ENCODE measurements at regions not wholly inside any gene's neighbourhood (a gene's known extent, or its start where the extent isn't known, plus 50 kb on each side); places are given as distances from the start of the nearest gene placed in this dataset.

- Histone ChIP-seq H3K27me3 (ENCODE audit: insufficient read depth, poor library complexity, severe bottlenecking) (no peaks in the 10 kb centered on the region), H3K4me3 (replicated peaks; ENCODE audit: insufficient read depth, low read length) (no peak overlapping the region), H3K27ac (replicated peaks) (no peak overlapping the region)
- no peak for TF ChIP-seq POLR2AphosphoS5 (IDR thresholded peaks at IDR 0.05; ENCODE audit: low read depth)
- no peak for TF ChIP-seq SPI1 (IDR thresholded peaks at IDR 0.05; ENCODE audit: borderline replicate concordance, low read depth)
- no peak for TF ChIP-seq CTCF (IDR thresholded peaks at IDR 0.05; ENCODE audit: insufficient read depth, low read length)
- no peak for TF ChIP-seq REST (IDR thresholded peaks at IDR 0.05; ENCODE audit: insufficient replicate concordance, low read depth)
- no peak for TF ChIP-seq GABPA (IDR thresholded peaks at IDR 0.05; ENCODE audit: low read depth)
- no peak for DNase-seq (ENCODE audit: low read depth in 1 of 2, low spot score in 1 of 2)
Observed at GRCh38 chr5:58183786-58184085, 276.1 kb downstream of the PLK2 start.

- H3K27ac ChIP-seq (replicated peaks), result no peak overlapping the region
- H3K4me3 ChIP-seq (replicated peaks; ENCODE audit: insufficient read depth, low read length), result no peak overlapping the region
- TF ChIP-seq SPI1 (IDR thresholded peaks at IDR 0.05; ENCODE audit: borderline replicate concordance, low read depth) (no peak), POLR2AphosphoS5 (IDR thresholded peaks at IDR 0.05; ENCODE audit: low read depth) (no peak), REST (IDR thresholded peaks at IDR 0.05; ENCODE audit: insufficient replicate concordance, low read depth) (no peak), CTCF (IDR thresholded peaks at IDR 0.05; ENCODE audit: insufficient read depth, low read length) (no peak), GABPA (IDR thresholded peaks at IDR 0.05; ENCODE audit: low read depth) (no peak)
- no peaks in the 10 kb centered on the region for H3K27me3 ChIP-seq (ENCODE audit: insufficient read depth, poor library complexity, severe bottlenecking)
- DNase-seq (ENCODE audit: low read depth in 1 of 2, low spot score in 1 of 2), result no peak
Observed at GRCh38 chr5:58183078-58183785, 276.7 kb downstream of the PLK2 start.

- DNase-seq (ENCODE audit: low read depth in 1 of 2, low spot score in 1 of 2), result no peak
- TF ChIP-seq POLR2AphosphoS5 (IDR thresholded peaks at IDR 0.05; ENCODE audit: low read depth) (no peak), CTCF (IDR thresholded peaks at IDR 0.05; ENCODE audit: insufficient read depth, low read length) (no peak), REST (IDR thresholded peaks at IDR 0.05; ENCODE audit: insufficient replicate concordance, low read depth) (no peak), GABPA (IDR thresholded peaks at IDR 0.05; ENCODE audit: low read depth) (no peak), SPI1 (IDR thresholded peaks at IDR 0.05; ENCODE audit: borderline replicate concordance, low read depth) (no peak)
- no peak overlapping the region for H3K4me3 ChIP-seq (replicated peaks; ENCODE audit: insufficient read depth, low read length)
- H3K27ac ChIP-seq (replicated peaks), result no peak overlapping the region
- no peaks in the 10 kb centered on the region for H3K27me3 ChIP-seq (ENCODE audit: insufficient read depth, poor library complexity, severe bottlenecking)
Observed at GRCh38 chr5:58182287-58182841, 277.5 kb downstream of the PLK2 start.
